HG03135 (cell line): ENCODE measurements at regions not wholly inside any gene's neighbourhood (a gene's known extent, or its start where the extent isn't known, plus 50 kb on each side); places are given as distances from the start of the nearest gene placed in this dataset.
"Not testable (repeated sequence)": the region's sequence is repeated elsewhere in the genome, so short reads cannot be mapped to it uniquely, and the experiment has no call there.

Experiments
- ATAC-seq: cut with Tn5 transposase; IDR thresholded peaks from one replicate; pipeline ENCODE4 v1.9.1; 2021; ENCODE audit warnings: mild to moderate bottlenecking, moderate library complexity; ENCODE audit not compliant: unreplicated experiment

- no peak for ATAC-seq
Measured at GRCh38 chr3:124303305-124303910, 311.5 kb upstream of the ROPN1 start.

- no peak for ATAC-seq
Measured at GRCh38 chr3:124306665-124307064, 314.7 kb upstream of the ROPN1 start.

GRCh38 chr3:124313621-124314020, 321.7 kb upstream of the ROPN1 start:
- ATAC-seq, result no peak

- no peak for ATAC-seq
Measured at GRCh38 chr3:124315215-124316033, 323.5 kb upstream of the ROPN1 start.

GRCh38 chr3:124316034-124316287, 324.0 kb upstream of the ROPN1 start:
- ATAC-seq, result no peak

GRCh38 chr3:124318014-124318413, 326.1 kb upstream of the ROPN1 start:
- no peak for ATAC-seq

GRCh38 chr3:124318656-124319055, 326.7 kb upstream of the ROPN1 start:
- ATAC-seq, result no peak

- ATAC-seq, result no peak
Measured at GRCh38 chr3:124320976-124321375, 329.1 kb upstream of the ROPN1 start.

- no peak for ATAC-seq
Measured at GRCh38 chr3:124322309-124322880, 330.5 kb upstream of the ROPN1 start.

GRCh38 chr3:124322966-124323365, 331.0 kb upstream of the ROPN1 start:
- no peak for ATAC-seq

- ATAC-seq, result no peak
Measured at GRCh38 chr3:124325248-124325647, 333.3 kb upstream of the ROPN1 start.

- ATAC-seq, result no peak
Measured at GRCh38 chr3:124329723-124330122, 337.8 kb upstream of the ROPN1 start.

GRCh38 chr3:124333931-124334640, 342.2 kb upstream of the ROPN1 start:
- no peak for ATAC-seq

GRCh38 chr3:124336067-124336656, 344.2 kb upstream of the ROPN1 start:
- no peak for ATAC-seq

- no peak for ATAC-seq
Measured at GRCh38 chr3:124345845-124346244, 353.9 kb upstream of the ROPN1 start.

- no peak for ATAC-seq
Measured at GRCh38 chr3:124346487-124346886, 354.6 kb upstream of the ROPN1 start.

GRCh38 chr3:124347418-124347817, 355.5 kb upstream of the ROPN1 start:
- no peak for ATAC-seq

GRCh38 chr3:124348555-124348954, 356.6 kb upstream of the ROPN1 start:
- ATAC-seq, result not testable (repeated sequence)

- no peak for ATAC-seq
Measured at GRCh38 chr3:124351430-124352148, 359.7 kb upstream of the ROPN1 start.

- ATAC-seq, result no peak
Measured at GRCh38 chr3:124352149-124352539, 360.2 kb upstream of the ROPN1 start.

- no peak for ATAC-seq
Measured at GRCh38 chr3:124353691-124354090, 361.8 kb upstream of the ROPN1 start.
